Right atrium auricular region (tissue), 2 donors: ENCODE measurements at regions not wholly inside any gene's neighbourhood (a gene's known extent, or its start where the extent isn't known, plus 50 kb on each side); places are given as distances from the start of the nearest gene placed in this dataset.
"Not testable (repeated sequence)": the region's sequence is repeated elsewhere in the genome, so short reads cannot be mapped to it uniquely, and the experiment has no call there.

Experiments
- DNase-seq: peaks from one replicate; pipeline ENCODE4 v3.0.0-alpha.2; 2019; ENCODE audit warnings: low spot score
- H3K27ac ChIP-seq, 2 donors: fragments of 200-600 bp; sonication (generic); 1 replicate in 1 of 2; 2 replicates in 1 of 2; pipeline ENCODE4 v1.5.1; 2016 to 2019
- H3K27me3 ChIP-seq, 2 donors: fragments of 200-600 bp; sonication (generic); one replicate each; pipeline versions ENCODE4 v1.5.1 to v1.6.0; 2017 to 2019
- H3K36me3 ChIP-seq: fragments of 200-600 bp; sonication (generic); one replicate; pipeline ENCODE4 v1.5.1; 2016
- H3K4me1 ChIP-seq, 2 donors: fragments of 200-600 bp; sonication (generic); one replicate each; pipeline versions ENCODE4 v1.5.1 to v1.6.0; 2017 to 2019
- H3K4me3 ChIP-seq, 2 donors: fragments of 200-600 bp; sonication (generic); 1 replicate in 1 of 2; 2 replicates in 1 of 2; pipeline ENCODE4 v1.5.1; 2017 to 2019; ENCODE audit warnings: mild to moderate bottlenecking in 1 of 2, moderate library complexity in 1 of 2
- H3K9me3 ChIP-seq, 2 donors: fragments of 200-600 bp; sonication (generic); one replicate each; pipeline ENCODE4 v1.5.1; 2019
- CTCF ChIP-seq, 2 donors: fragments of 200-600 bp; sonication (generic); IDR thresholded peaks; one replicate each; pipeline ENCODE4 v1.5.1; 2019; ENCODE audit warnings: antibody characterized with exemption in 2 of 2

GRCh38 chr3:18216996-18217395 is 208.1 kb downstream of the SATB1 start:
- H3K4me3 ChIP-seq = no peak overlapping the region
- no peaks in the 10 kb centered on the region for H3K36me3 ChIP-seq
- H3K27me3 ChIP-seq = no peaks in the 10 kb centered on the region
- H3K27ac ChIP-seq = no peak overlapping the region
- TF ChIP-seq CTCF (IDR thresholded peaks at IDR 0.05) = no peak
- no peaks in the 10 kb centered on the region for H3K9me3 ChIP-seq
- H3K4me1 ChIP-seq = no peaks in the 10 kb centered on the region
- DNase-seq = no peak

- H3K27ac ChIP-seq = no peak overlapping the region
- no peaks in the 10 kb centered on the region for H3K4me1 ChIP-seq
- H3K4me3 ChIP-seq = no peak overlapping the region
- no peak for TF ChIP-seq CTCF (IDR thresholded peaks at IDR 0.05)
- DNase-seq = no peak
- H3K27me3 ChIP-seq = no peaks in the 10 kb centered on the region
- no peaks in the 10 kb centered on the region for H3K36me3 ChIP-seq
- no peaks in the 10 kb centered on the region for H3K9me3 ChIP-seq
Measured at GRCh38 chr3:18215639-18216038, 209.5 kb downstream of the SATB1 start.

- no peaks in the 10 kb centered on the region for H3K27me3 ChIP-seq
- DNase-seq = no peak
- no peaks in the 10 kb centered on the region for H3K9me3 ChIP-seq
- no peak overlapping the region for H3K27ac ChIP-seq
- no peak for TF ChIP-seq CTCF (IDR thresholded peaks at IDR 0.05)
- no peaks in the 10 kb centered on the region for H3K4me1 ChIP-seq
- H3K4me3 ChIP-seq = no peak overlapping the region
- H3K36me3 ChIP-seq = no peaks in the 10 kb centered on the region
Measured at GRCh38 chr3:18211116-18211515, 214.0 kb downstream of the SATB1 start.

- H3K4me3 ChIP-seq = no peak overlapping the region
- H3K27me3 ChIP-seq = no peaks in the 10 kb centered on the region
- H3K9me3 ChIP-seq = no peaks in the 10 kb centered on the region
- DNase-seq = no peak
- no peaks in the 10 kb centered on the region for H3K36me3 ChIP-seq
- TF ChIP-seq CTCF (IDR thresholded peaks at IDR 0.05) = no peak
- no peaks in the 10 kb centered on the region for H3K4me1 ChIP-seq
- H3K27ac ChIP-seq = no peak overlapping the region
Measured at GRCh38 chr3:18208856-18209255, 216.3 kb downstream of the SATB1 start.

GRCh38 chr3:18208091-18208490 is 217.0 kb downstream of the SATB1 start:
- H3K9me3 ChIP-seq = no peaks in the 10 kb centered on the region
- DNase-seq = no peak
- no peaks in the 10 kb centered on the region for H3K4me1 ChIP-seq
- no peak for TF ChIP-seq CTCF (IDR thresholded peaks at IDR 0.05)
- no peak overlapping the region for H3K27ac ChIP-seq
- no peaks in the 10 kb centered on the region for H3K36me3 ChIP-seq
- no peaks in the 10 kb centered on the region for H3K27me3 ChIP-seq
- H3K4me3 ChIP-seq = no peak overlapping the region

GRCh38 chr3:18207226-18207625 is 217.9 kb downstream of the SATB1 start:
- Histone ChIP-seq H3K36me3 (no peaks in the 10 kb centered on the region), H3K4me3 (no peak overlapping the region), H3K4me1 (no peaks in the 10 kb centered on the region), H3K9me3 (no peaks in the 10 kb centered on the region), H3K27me3 (no peaks in the 10 kb centered on the region), H3K27ac (no peak overlapping the region)
- DNase-seq = no peak
- no peak for TF ChIP-seq CTCF (IDR thresholded peaks at IDR 0.05)

- H3K9me3 ChIP-seq, H3K36me3 ChIP-seq, H3K27ac ChIP-seq, DNase-seq, H3K4me3 ChIP-seq, H3K27me3 ChIP-seq, H3K4me1 ChIP-seq: not testable (repeated sequence)
Measured at GRCh38 chr3:18205701-18206100, 219.4 kb downstream of the SATB1 start.
